Mesendoderm (in vitro differentiated cells): ENCODE measurements at regions not wholly inside any gene's neighbourhood (a gene's known extent, or its start where the extent isn't known, plus 50 kb on each side); places are given as distances from the start of the nearest gene placed in this dataset.

Source experiments
- DNase-seq: peaks from one replicate; pipeline ENCODE4 v3.0.0; 2013
- H2AK5ac ChIP-seq: 2 replicates; pipeline ENCODE4 v1.6.1; 2013; ENCODE audit warnings: low read length, inconsistent platforms
- H2BK120ac ChIP-seq: 2 replicates; pipeline ENCODE4 v1.6.1; 2013; ENCODE audit warnings: low read depth, mild to moderate bottlenecking, low read length, moderate library complexity, mixed read lengths
- H2BK15ac ChIP-seq: replicated peaks from 2 replicates; pipeline ENCODE4 v1.6.1; 2013; ENCODE audit warnings: low read depth, mild to moderate bottlenecking, moderate library complexity
- H2BK5ac ChIP-seq: 2 replicates; pipeline ENCODE4 v1.6.1; 2013; ENCODE audit warnings: low read length, inconsistent platforms
- H3K18ac ChIP-seq: 2 replicates; pipeline ENCODE4 v1.6.1; 2013; ENCODE audit warnings: mild to moderate bottlenecking, low read length, mixed read lengths
- H3K23ac ChIP-seq: one replicate; pipeline ENCODE4 v1.6.1; 2013; ENCODE audit warnings: low read length
- H3K27ac ChIP-seq: 2 replicates; pipeline ENCODE4 v1.5.1; 2013; ENCODE audit warnings: low read depth, mild to moderate bottlenecking, inconsistent platforms, low read length, moderate library complexity
- H3K27me3 ChIP-seq: 2 replicates; pipeline ENCODE4 v1.6.1; 2013; ENCODE audit warnings: low read length, control low read depth, mild to moderate bottlenecking, inconsistent platforms; ENCODE audit not compliant: insufficient read depth, poor library complexity
- H3K36me3 ChIP-seq: 2 replicates; pipeline ENCODE4 v1.6.1; 2013; ENCODE audit warnings: low read length, inconsistent platforms; ENCODE audit not compliant: control insufficient read depth, insufficient read depth
- H3K4ac ChIP-seq: one replicate; pipeline ENCODE4 v1.6.1; 2013; ENCODE audit warnings: low read depth, mild to moderate bottlenecking, low read length, moderate library complexity
- H3K4me1 ChIP-seq: 2 replicates; pipeline ENCODE4 v1.6.1; 2013; ENCODE audit warnings: low read depth, low read length, inconsistent platforms; ENCODE audit not compliant: control insufficient read depth
- H3K4me2 ChIP-seq: 2 replicates; pipeline ENCODE4 v1.6.1; 2013; ENCODE audit warnings: low read length
- H3K4me3 ChIP-seq: 2 replicates; pipeline ENCODE4 v1.5.1; 2013; ENCODE audit warnings: mild to moderate bottlenecking, low read length
- H3K56ac ChIP-seq: one replicate; pipeline ENCODE4 v1.6.1; 2013; ENCODE audit warnings: low read length
- H3K79me1 ChIP-seq: 2 replicates; pipeline ENCODE4 v1.6.1; 2013; ENCODE audit warnings: low read length, inconsistent platforms
- H3K79me2 ChIP-seq: 2 replicates; pipeline ENCODE4 v1.6.1; 2013; ENCODE audit warnings: mild to moderate bottlenecking, low read length; ENCODE audit not compliant: control insufficient read depth, insufficient read depth
- H3K9ac ChIP-seq: 2 replicates; pipeline ENCODE4 v1.6.1; 2013; ENCODE audit warnings: low read length, inconsistent platforms
- H4K5ac ChIP-seq: one replicate; pipeline ENCODE4 v1.6.1; 2013; ENCODE audit warnings: low read length
- H4K8ac ChIP-seq: one replicate; pipeline ENCODE4 v1.6.1; 2013; ENCODE audit warnings: low read depth, mild to moderate bottlenecking, control low read depth, low read length, moderate library complexity
- WGBS: extraction: QIAGEN DNeasy Blood & Tissue Kit; methylation state at CpG from one replicate; pipeline ENCODE4 v1.1.7; 2013; ENCODE audit warnings: low lambda C conversion rate, missing lambda C conversion rate; ENCODE audit not compliant: insufficient coverage; ENCODE audit errors: extremely low coverage; 5-methylcytosine and 5-hydroxymethylcytosine counted together

DNA sequence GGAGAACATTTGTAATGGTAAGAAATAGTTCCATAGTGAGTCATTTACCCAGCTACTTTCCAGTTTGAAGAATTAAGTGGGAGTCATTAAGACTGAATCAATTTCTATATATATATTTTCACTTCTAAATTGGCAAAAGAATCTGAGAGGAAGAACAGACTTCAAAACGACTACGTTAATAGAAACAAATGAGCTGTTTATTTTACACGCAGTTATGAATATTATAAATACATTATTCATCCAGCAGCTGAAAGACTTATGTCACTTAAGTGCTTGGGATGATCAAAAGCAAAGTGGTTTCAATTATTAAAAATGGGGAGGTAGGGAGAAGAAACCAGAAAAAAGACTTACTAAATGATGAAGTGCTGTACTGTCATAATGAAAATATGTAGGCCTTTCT is 260.5 kb upstream of the DDX53 start:
- Histone ChIP-seq H3K79me2 (no peaks in the 10 kb centered on the region), H3K56ac (no peak overlapping the region), H3K4ac (no peak overlapping the region), H2AK5ac (no peak overlapping the region), H3K4me1 (no peaks in the 10 kb centered on the region), H3K23ac (no peak overlapping the region), H3K27me3 (no peaks in the 10 kb centered on the region), H3K4me2 (no peak overlapping the region), H4K8ac (no peak overlapping the region), H2BK15ac (no peak overlapping the region), H3K36me3 (no peaks in the 10 kb centered on the region), H3K9ac (no peak overlapping the region), H4K5ac (no peak overlapping the region), H3K27ac (no peak overlapping the region), H3K79me1 (no peaks in the 10 kb centered on the region), H3K18ac (no peak overlapping the region), H3K4me3 (no peak overlapping the region), H2BK5ac (no peak overlapping the region), H2BK120ac (no peak overlapping the region)
- WGBS = no CpG with 5 or more reads among the region's 3 CpGs
- no peak for DNase-seq

DNA sequence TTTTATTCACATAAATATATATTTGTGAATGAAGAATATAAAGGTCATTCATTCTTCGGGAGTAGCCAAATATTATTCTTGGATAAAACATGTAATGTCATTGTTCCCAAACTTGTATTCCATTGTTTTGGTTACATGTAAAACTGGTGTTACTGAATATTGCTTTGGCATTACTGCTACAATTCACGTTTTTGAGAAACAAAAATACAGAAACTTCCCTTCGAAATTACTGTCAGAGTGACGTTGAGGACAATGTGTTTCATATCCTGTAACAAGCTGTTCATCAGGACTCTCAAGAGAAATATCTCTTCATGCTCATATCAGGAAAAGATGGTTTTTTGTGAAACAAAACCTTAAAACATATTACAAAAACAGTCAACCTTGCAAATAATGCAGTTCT is 258.9 kb upstream of the DDX53 start:
- H3K36me3 ChIP-seq = no peaks in the 10 kb centered on the region
- H3K79me1 ChIP-seq = no peaks in the 10 kb centered on the region
- H3K23ac ChIP-seq = no peak overlapping the region
- H3K56ac ChIP-seq = no peak overlapping the region
- no peaks in the 10 kb centered on the region for H3K79me2 ChIP-seq
- no peak overlapping the region for H3K9ac ChIP-seq
- no peak overlapping the region for H2BK15ac ChIP-seq
- DNase-seq = no peak
- no peak overlapping the region for H4K5ac ChIP-seq
- no peak overlapping the region for H3K4me2 ChIP-seq
- H3K4ac ChIP-seq = no peak overlapping the region
- no peak overlapping the region for H3K27ac ChIP-seq
- no peak overlapping the region for H4K8ac ChIP-seq
- no peak overlapping the region for H3K18ac ChIP-seq
- no peak overlapping the region for H2BK5ac ChIP-seq
- no peak overlapping the region for H2BK120ac ChIP-seq
- WGBS = no CpG with 5 or more reads among the region's 4 CpGs
- H3K4me3 ChIP-seq = no peak overlapping the region
- H3K4me1 ChIP-seq = no peaks in the 10 kb centered on the region
- no peaks in the 10 kb centered on the region for H3K27me3 ChIP-seq
- H2AK5ac ChIP-seq = no peak overlapping the region

DNA sequence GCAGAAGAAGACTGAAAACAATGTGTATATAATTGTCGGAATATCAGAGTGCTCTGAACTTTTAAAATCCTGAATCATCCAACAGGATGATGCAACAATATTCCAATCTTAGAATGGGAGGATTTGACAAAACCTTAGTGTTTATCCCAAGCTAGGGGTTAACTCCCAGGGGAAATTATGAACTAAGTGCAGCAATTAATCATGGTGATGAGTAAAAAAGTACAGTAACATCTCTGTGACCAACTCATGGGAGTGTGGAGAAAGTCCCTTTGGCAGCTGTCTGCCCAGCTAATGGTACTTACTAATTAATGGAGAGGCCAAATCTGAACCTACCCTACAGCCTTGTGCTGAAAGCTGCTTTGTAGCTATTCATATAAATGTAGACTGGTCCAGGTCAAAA is 257.6 kb upstream of the DDX53 start:
- Histone ChIP-seq H3K79me1 (no peaks in the 10 kb centered on the region), H3K79me2 (no peaks in the 10 kb centered on the region), H3K27me3 (no peaks in the 10 kb centered on the region), H3K23ac (no peak overlapping the region), H3K18ac (no peak overlapping the region), H4K5ac (no peak overlapping the region), H3K27ac (no peak overlapping the region), H3K4me3 (no peak overlapping the region), H4K8ac (no peak overlapping the region), H3K4me1 (no peaks in the 10 kb centered on the region), H3K36me3 (no peaks in the 10 kb centered on the region), H2BK120ac (no peak overlapping the region), H3K4me2 (no peak overlapping the region), H3K4ac (no peak overlapping the region), H3K56ac (no peak overlapping the region), H2AK5ac (no peak overlapping the region), H2BK5ac (no peak overlapping the region), H2BK15ac (no peak overlapping the region), H3K9ac (no peak overlapping the region)
- no CpG with 5 or more reads among the region's 1 CpG for WGBS
- DNase-seq = no peak

DNA sequence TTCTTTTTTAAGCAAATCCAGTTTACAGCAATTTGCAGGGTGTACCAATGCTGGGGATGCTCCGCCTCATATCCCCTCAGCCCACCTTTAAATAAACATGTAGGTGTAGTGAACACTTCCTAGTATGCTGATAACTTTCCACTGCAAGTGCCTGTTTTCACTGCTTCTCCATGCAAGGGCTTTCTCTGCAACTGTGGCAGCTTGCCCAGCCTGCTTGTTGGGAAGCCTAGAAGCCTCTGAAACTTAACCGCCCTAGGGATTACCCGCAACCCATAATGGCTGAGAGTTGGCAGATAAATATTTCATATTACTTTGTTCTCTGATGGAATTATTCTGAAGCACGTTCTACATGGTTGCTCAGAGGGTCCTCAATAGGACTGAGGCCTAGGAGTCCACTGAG is 253.7 kb upstream of the DDX53 start:
- Histone ChIP-seq H3K79me2 (no peaks in the 10 kb centered on the region), H3K27me3 (no peaks in the 10 kb centered on the region), H3K79me1 (no peaks in the 10 kb centered on the region), H3K4ac (no peak overlapping the region), H3K36me3 (no peaks in the 10 kb centered on the region), H4K8ac (no peak overlapping the region), H3K4me2 (no peak overlapping the region), H3K27ac (no peak overlapping the region), H3K9ac (no peak overlapping the region), H3K4me1 (no peaks in the 10 kb centered on the region), H2BK15ac (no peak overlapping the region), H4K5ac (no peak overlapping the region), H2BK5ac (no peak overlapping the region), H3K4me3 (no peak overlapping the region), H3K23ac (no peak overlapping the region), H3K56ac (no peak overlapping the region), H2AK5ac (no peak overlapping the region), H3K18ac (no peak overlapping the region), H2BK120ac (no peak overlapping the region)
- DNase-seq = no peak
- no CpG with 5 or more reads among the region's 4 CpGs for whole genome bisulfite sequencing

DNA sequence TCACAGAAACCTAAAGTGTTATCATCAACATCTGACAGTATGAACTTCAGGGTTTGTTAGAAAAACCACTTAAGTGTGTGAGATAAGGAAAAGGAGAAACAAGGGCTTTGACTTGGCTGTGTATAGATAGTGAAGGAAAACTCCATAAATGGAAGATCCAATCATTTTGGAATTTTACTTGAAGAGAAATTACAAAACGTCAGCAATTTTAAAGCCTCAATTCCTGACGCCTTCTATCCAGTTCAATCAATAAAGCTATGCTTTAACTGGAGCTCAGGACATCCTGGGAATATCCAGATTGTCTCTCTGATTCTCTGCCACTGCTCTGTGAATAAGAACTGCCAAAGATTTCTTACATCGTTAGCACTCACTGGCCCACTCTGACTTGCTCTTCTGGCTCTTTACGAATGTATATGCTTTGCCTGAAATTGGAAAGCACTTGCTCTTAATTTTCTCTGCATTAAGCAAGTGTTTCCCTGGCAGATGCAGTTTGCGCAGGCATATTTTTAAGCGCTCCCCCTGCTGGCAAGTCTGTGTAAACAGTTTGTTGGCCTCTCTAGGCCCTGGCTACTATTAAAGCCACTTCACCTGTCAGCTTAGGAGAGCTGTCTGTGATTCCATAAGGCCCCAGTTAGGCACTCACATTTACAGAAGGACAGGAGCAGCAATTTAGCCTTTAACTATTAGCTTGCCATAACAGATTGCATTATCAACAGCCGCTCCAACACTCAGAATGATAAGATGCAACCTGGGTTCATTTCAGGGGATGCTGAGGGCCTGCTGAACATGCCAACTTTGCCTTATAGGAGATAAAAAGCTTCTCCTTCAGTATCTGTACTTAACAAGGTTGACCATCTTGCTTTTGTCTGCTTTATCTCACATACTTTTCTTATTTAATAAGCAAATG is 251.4 kb upstream of the DDX53 start:
- Histone ChIP-seq H3K4me3 (no peak overlapping the region), H2BK5ac (no peak overlapping the region), H3K27ac (no peak overlapping the region), H3K4me2 (no peak overlapping the region), H3K18ac (no peak overlapping the region), H3K23ac (no peak overlapping the region), H3K79me1 (no peaks in the 10 kb centered on the region), H3K9ac (no peak overlapping the region), H4K8ac (no peak overlapping the region), H3K27me3 (no peaks in the 10 kb centered on the region), H3K56ac (no peak overlapping the region), H3K36me3 (no peaks in the 10 kb centered on the region), H3K4me1 (no peaks in the 10 kb centered on the region), H3K4ac (no peak overlapping the region), H2AK5ac (no peak overlapping the region), H2BK120ac (no peak overlapping the region), H3K79me2 (no peaks in the 10 kb centered on the region), H2BK15ac (no peak overlapping the region), H4K5ac (no peak overlapping the region)
- peak; percentile 46 for DNase-seq
- no CpG with 5 or more reads among the region's 7 CpGs for WGBS
